ENCODE measurements at regions not wholly inside any gene's neighbourhood (a gene's known extent, or its start where the extent isn't known, plus 50 kb on each side); places are given as distances from the start of the nearest gene placed in this dataset.

DNA sequence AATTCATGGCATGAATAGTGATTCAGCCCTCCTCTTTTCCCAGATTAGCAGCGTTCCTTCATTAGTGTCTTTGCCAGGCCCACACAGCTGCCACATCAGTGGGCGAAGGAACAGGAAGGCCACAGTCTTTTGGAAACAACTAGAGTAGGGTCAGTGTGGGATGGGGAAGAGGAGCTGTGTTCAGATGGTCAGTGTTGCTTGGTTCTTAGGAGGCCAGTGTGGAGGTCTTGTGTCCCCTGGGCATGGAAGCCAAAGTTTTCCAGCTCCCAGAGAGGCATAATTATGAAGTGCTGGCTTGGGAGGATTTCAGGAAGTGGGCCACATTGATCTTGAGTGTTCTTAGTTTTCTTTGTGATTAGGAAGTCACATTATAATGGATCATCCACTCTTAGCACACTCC is 269.6 kb downstream of the PSAT1 start:
- Histone ChIP-seq H3K27me3 (replicated peaks in 1 of 4; ENCODE audit: control insufficient read depth in 3 of 4, extremely low read depth in 1 of 4, insufficient read depth in 3 of 4, low read length in 3 of 4) (no peaks in the 10 kb centered on the region), H4K5ac (ENCODE audit: insufficient read length, low read depth, low read length) (no peak overlapping the region), H4K20me1 (replicated peaks in 1 of 2; ENCODE audit: control insufficient read depth in 1 of 2, insufficient read depth in 2 of 2, low read length in 2 of 2) (no peaks in the 10 kb centered on the region), H3K79me2 (ENCODE audit: control insufficient read depth in 1 of 2, insufficient read depth in 2 of 2, low read length in 2 of 2) (no peaks in the 10 kb centered on the region), H2BK20ac (ENCODE audit: low read length) (no peak overlapping the region), H3K23me2 (ENCODE audit: low read depth, low read length) (no peaks in the 10 kb centered on the region), H3K79me1 (ENCODE audit: low read depth, low read length) (no peaks in the 10 kb centered on the region; the same call in 1 of the 2 replicates), H3K36me3 (ENCODE audit: control insufficient read depth in 2 of 4, insufficient read depth in 4 of 4, low read length in 3 of 4) (no peaks in the 10 kb centered on the region), H2BK15ac (ENCODE audit: low read length) (no peak overlapping the region), H3K4me3 (ENCODE audit: extremely low read depth in 1 of 4, insufficient read depth in 2 of 4, low read depth in 3 of 4, low read length in 4 of 4) (no peak overlapping the region), H2AK5ac (ENCODE audit: low read depth, low read length) (no peak overlapping the region), H3K4ac (replicated peaks; ENCODE audit: insufficient read length, low read depth, low read length) (no peak overlapping the region), H3K14ac (ENCODE audit: insufficient read length) (no peak overlapping the region), H3K23ac (ENCODE audit: insufficient read length) (no peak overlapping the region), H3K56ac (replicated peaks; ENCODE audit: insufficient read length, low read depth, low read length) (no peak overlapping the region), H4K8ac (ENCODE audit: extremely low read depth, insufficient read depth, low read length) (no peak overlapping the region), H2BK120ac (replicated peaks; ENCODE audit: low read depth, low read length) (no peak overlapping the region), H3K27ac (ENCODE audit: low read depth, low read length) (no peak overlapping the region), H3K9me3 (ENCODE audit: insufficient read depth in 2 of 2, low read depth in 1 of 2, low read length in 1 of 2) (no peaks in the 10 kb centered on the region), H2BK5ac (ENCODE audit: low read depth, low read length) (no peak overlapping the region), H2AFZ (ENCODE audit: low read length) (no peak overlapping the region), H3K4me2 (ENCODE audit: insufficient read depth in 1 of 2, low read depth in 2 of 2, low read length in 2 of 2) (no peak overlapping the region), H4K91ac (replicated peaks; ENCODE audit: insufficient read length, low read length) (no peak overlapping the region), H3K4me1 (replicated peaks in 1 of 4; ENCODE audit: control insufficient read depth in 3 of 4, insufficient read depth in 4 of 4, low read length in 3 of 4) (peaks cover 0 to 3% (median 0%) of the 10 kb centered on the region in 4 experiments; a peak in 1 of 7 replicates), H3K9ac (replicated peaks in 1 of 4; ENCODE audit: extremely low read depth in 1 of 4, low read depth in 3 of 4, low read length in 3 of 4) (no peak overlapping the region), H2BK12ac (ENCODE audit: low read depth, low read length) (no peak overlapping the region), H3K18ac (ENCODE audit: extremely low read depth, low read length) (no peak overlapping the region)
- TF ChIP-seq KDM4A (IDR thresholded peaks at IDR 0.05; ENCODE audit: low read depth, low read length, severe bottlenecking) = no peak
- TF ChIP-seq SIN3A (conservative IDR thresholded peaks at IDR 0.05 in 1 of 2, IDR thresholded peaks at IDR 0.05 in 1 of 2; ENCODE audit: low read depth in 1 of 2, low read length in 2 of 2) = no peak
- no peak for TF ChIP-seq ZNF274 (IDR thresholded peaks at IDR 0.05; ENCODE audit: borderline replicate concordance, extremely low read depth, low read length)
- 92% methylated on average over 2 of the region's 2 CpGs; no CpG with 5 or more reads in 1 of the 2 experiments for WGBS, 2 experiments (ENCODE audit: extremely low coverage in 1 of 2, insufficient coverage in 1 of 2, insufficient read length in 1 of 2, insufficient replicate concordance in 2 of 2, low coverage in 1 of 2, low lambda C conversion rate in 2 of 2, missing lambda C conversion rate in 1 of 2)
- FAIRE-seq = no peak
- ChIA-PET CTCF (ENCODE audit: partially characterized antibody) (interaction anchor here (3.0 kb wide), 1 partner anchor 34 kb away, joined by 6 read pairs; no protein-coding TSS in a partner anchor), POLR2A (ENCODE audit: partially characterized antibody) (no interaction called here)
- no peak for DNase-seq (ENCODE audit: low read depth in 1 of 2, low spot score in 2 of 2)
